ENCODE measurements at regions not wholly inside any gene's neighbourhood (a gene's known extent, or its start where the extent isn't known, plus 50 kb on each side); places are given as distances from the start of the nearest gene placed in this dataset.

DNA sequence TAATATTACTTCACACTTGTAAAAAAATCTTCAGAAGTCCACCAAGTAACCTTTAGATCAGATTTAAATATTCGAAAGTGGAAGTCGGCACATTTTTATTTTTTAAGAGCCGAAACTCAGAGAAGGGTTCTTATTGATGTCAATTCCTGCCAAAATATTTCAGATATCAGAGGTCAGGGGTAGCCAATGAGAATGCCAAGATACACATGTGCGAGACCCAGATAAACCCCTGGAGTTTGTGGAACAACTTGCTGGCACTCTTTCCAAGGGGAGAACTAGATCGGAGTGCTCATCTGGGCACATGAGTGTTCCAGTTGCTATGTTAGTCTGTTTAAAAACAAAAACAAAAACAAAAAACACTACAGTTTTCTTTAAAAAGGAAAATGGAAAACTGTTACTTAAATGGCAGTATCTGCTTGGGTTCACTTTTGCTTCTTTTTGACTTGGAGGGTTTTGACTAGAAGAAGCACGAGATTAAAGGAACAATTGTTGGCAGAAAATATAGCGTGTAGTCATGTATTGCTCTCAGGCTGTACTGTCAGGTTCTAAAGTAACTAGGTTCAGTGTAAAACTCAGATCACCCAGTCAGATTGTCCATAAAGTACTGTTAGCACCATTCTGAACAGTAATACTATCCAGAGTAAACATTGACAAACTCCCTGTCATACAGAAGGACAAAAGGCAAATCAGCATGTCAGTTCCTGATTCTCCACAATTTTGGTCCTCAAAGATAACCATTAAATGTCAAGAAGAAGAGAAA, 188.0 kb upstream of the PACRGL start:
- Histone ChIP-seq H3K9ac (ENCODE audit: low read length) (no peak overlapping the region), H3K4me2 (ENCODE audit: low read depth, low read length, poor library complexity, severe bottlenecking) (no peak overlapping the region), H2AFZ (ENCODE audit: low read depth, low read length, severe bottlenecking) (no peak overlapping the region)

DNA sequence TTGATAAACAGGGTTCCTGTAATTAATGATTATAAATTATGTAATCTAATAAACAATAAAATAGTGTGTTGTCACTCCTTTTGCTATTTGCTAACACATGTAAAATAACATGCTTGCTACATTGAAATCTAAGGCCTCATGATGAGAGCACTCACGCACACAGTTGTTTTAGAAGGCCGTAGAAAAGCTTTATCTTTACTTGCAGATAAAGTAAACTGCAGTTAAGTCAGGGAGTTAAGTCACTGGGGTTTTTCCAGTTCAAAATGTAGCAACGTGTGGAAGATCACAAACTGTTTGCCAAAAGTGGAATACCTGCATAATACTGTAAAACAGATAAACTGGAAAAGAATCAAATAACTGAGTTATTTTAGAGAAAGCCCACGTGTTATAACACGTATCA, 187.3 kb upstream of the PACRGL start:
- Histone ChIP-seq H3K36me3 (ENCODE audit: low read length) (no peaks in the 10 kb centered on the region), H3K79me2 (ENCODE audit: insufficient read depth, low read length) (no peaks in the 10 kb centered on the region), H3K9me2 (replicated peaks; ENCODE audit: insufficient read depth, low read length) (no peaks in the 10 kb centered on the region), H4K20me1 (ENCODE audit: low read depth, low read length) (no peaks in the 10 kb centered on the region), H2AFZ (ENCODE audit: low read depth, low read length, severe bottlenecking) (no peak overlapping the region), H3K4me2 (ENCODE audit: low read depth, low read length, poor library complexity, severe bottlenecking) (no peak overlapping the region), H3K9ac (ENCODE audit: low read length) (no peak overlapping the region), H3K9me3 (ENCODE audit: insufficient read depth, low read length) (no peaks in the 10 kb centered on the region), H3K4me3 (ENCODE audit: insufficient read depth, low read length, poor library complexity, severe bottlenecking) (no peak overlapping the region), H3F3A (ENCODE audit: insufficient read depth) (no peaks in the 10 kb centered on the region), H3K27ac (ENCODE audit: low read depth, low read length) (no peak overlapping the region), H3K27me3 (ENCODE audit: low read length) (no peaks in the 10 kb centered on the region)
- no peak for TF ChIP-seq EZH2phosphoT487 (conservative IDR thresholded peaks at IDR 0.05; ENCODE audit: low read length)
- TF ChIP-seq, protein P1, sequence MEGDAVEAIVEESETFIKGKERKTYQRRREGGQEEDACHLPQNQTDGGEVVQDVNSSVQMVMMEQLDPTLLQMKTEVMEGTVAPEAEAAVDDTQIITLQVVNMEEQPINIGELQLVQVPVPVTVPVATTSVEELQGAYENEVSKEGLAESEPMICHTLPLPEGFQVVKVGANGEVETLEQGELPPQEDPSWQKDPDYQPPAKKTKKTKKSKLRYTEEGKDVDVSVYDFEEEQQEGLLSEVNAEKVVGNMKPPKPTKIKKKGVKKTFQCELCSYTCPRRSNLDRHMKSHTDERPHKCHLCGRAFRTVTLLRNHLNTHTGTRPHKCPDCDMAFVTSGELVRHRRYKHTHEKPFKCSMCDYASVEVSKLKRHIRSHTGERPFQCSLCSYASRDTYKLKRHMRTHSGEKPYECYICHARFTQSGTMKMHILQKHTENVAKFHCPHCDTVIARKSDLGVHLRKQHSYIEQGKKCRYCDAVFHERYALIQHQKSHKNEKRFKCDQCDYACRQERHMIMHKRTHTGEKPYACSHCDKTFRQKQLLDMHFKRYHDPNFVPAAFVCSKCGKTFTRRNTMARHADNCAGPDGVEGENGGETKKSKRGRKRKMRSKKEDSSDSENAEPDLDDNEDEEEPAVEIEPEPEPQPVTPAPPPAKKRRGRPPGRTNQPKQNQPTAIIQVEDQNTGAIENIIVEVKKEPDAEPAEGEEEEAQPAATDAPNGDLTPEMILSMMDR (IDR thresholded peaks at IDR 0.05; ENCODE audit: insufficient read depth, low read length, poor library complexity, severe bottlenecking) = no peak

More for the DNA sequence above, 188.0 kb upstream of the PACRGL start:
- Histone ChIP-seq H3K4me3 (ENCODE audit: insufficient read depth, low read length, poor library complexity, severe bottlenecking) (no peak overlapping the region), H3K27ac (ENCODE audit: low read depth, low read length) (no peak overlapping the region), H3K9me3 (ENCODE audit: insufficient read depth, low read length) (no peaks in the 10 kb centered on the region), H4K20me1 (ENCODE audit: low read depth, low read length) (no peaks in the 10 kb centered on the region), H3K79me2 (ENCODE audit: insufficient read depth, low read length) (no peaks in the 10 kb centered on the region), H3K27me3 (ENCODE audit: low read length) (no peaks in the 10 kb centered on the region), H3K9me2 (replicated peaks; ENCODE audit: insufficient read depth, low read length) (no peaks in the 10 kb centered on the region), H3K36me3 (ENCODE audit: low read length) (no peaks in the 10 kb centered on the region), H3F3A (ENCODE audit: insufficient read depth) (no peaks in the 10 kb centered on the region)
- TF ChIP-seq, protein P1 (IDR thresholded peaks at IDR 0.05; ENCODE audit: insufficient read depth, low read length, poor library complexity, severe bottlenecking) = no peak
- TF ChIP-seq EZH2phosphoT487 (conservative IDR thresholded peaks at IDR 0.05; ENCODE audit: low read length) = no peak

DNA sequence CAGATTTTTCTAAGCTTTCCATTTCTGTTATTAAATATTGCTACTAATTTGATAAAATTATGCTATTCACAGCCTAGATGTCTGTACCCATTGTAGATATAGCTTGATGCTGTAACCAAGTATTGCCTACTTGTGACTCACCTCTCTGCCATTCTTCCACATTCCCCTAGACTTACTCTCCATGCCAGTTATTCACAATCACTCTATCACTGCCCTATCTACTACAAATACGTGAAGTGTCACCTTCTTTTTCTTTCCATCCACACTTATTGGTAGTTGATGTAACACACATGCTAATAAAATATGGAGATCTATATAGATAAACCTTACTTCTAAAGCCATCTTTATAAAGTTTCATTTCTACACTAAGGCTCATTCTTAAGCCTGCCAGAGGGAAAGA, 179.4 kb upstream of the PACRGL start:
- Histone ChIP-seq H4K20me1 (ENCODE audit: low read depth, low read length) (no peaks in the 10 kb centered on the region), H3K36me3 (ENCODE audit: low read length) (no peaks in the 10 kb centered on the region), H3K27ac (ENCODE audit: low read depth, low read length) (no peak overlapping the region), H3K79me2 (ENCODE audit: insufficient read depth, low read length) (no peaks in the 10 kb centered on the region), H3K4me2 (ENCODE audit: low read depth, low read length, poor library complexity, severe bottlenecking) (no peak overlapping the region), H3K27me3 (ENCODE audit: low read length) (no peaks in the 10 kb centered on the region), H3F3A (ENCODE audit: insufficient read depth) (no peaks in the 10 kb centered on the region), H3K9ac (ENCODE audit: low read length) (no peak overlapping the region), H2AFZ (ENCODE audit: low read depth, low read length, severe bottlenecking) (no peak overlapping the region), H3K9me3 (ENCODE audit: insufficient read depth, low read length) (no peaks in the 10 kb centered on the region), H3K4me3 (ENCODE audit: insufficient read depth, low read length, poor library complexity, severe bottlenecking) (no peak overlapping the region), H3K9me2 (replicated peaks; ENCODE audit: insufficient read depth, low read length) (no peaks in the 10 kb centered on the region)
- no peak for TF ChIP-seq EZH2phosphoT487 (conservative IDR thresholded peaks at IDR 0.05; ENCODE audit: low read length)
- TF ChIP-seq, protein P1 (IDR thresholded peaks at IDR 0.05; ENCODE audit: insufficient read depth, low read length, poor library complexity, severe bottlenecking) = no peak
